Activated T-helper 17 cell treated with anti-CD3 and anti-CD28 coated beads, Interleukin-2, amount 50 U/mL, for 72 hours (primary cell): ENCODE measurements at regions not wholly inside any gene's neighbourhood (a gene's known extent, or its start where the extent isn't known, plus 50 kb on each side); places are given as distances from the start of the nearest gene placed in this dataset.
A peak's percentile ranks its signal among the peaks of the same experiment; 100 is the strongest.
"Not testable (repeated sequence)": the region's sequence is repeated elsewhere in the genome, so short reads cannot be mapped to it uniquely, and the experiment has no call there.

Experiments
- ATAC-seq: fragments of 150-1000 bp; cut with Tn5 transposase; replicated peaks from 2 replicates; pipeline ENCODE4 v1.10.0; 2021; ENCODE audit warnings: mild to moderate bottlenecking, moderate library complexity
- H3K27ac Mint-ChIP-seq: one replicate; pipeline ENCODE4 v1.8.0; 2022; ENCODE audit warnings: mixed read lengths
- H3K27me3 Mint-ChIP-seq: one replicate; pipeline ENCODE4 v1.8.0; 2022; ENCODE audit warnings: mixed read lengths
- H3K36me3 Mint-ChIP-seq: one replicate; pipeline ENCODE4 v1.8.0; 2022; ENCODE audit warnings: low read depth, mild to moderate bottlenecking, mixed read lengths
- H3K4me1 Mint-ChIP-seq: one replicate; pipeline ENCODE4 v1.8.0; 2022; ENCODE audit warnings: mixed read lengths
- H3K4me3 Mint-ChIP-seq: one replicate; pipeline ENCODE4 v1.8.0; 2022; ENCODE audit warnings: mild to moderate bottlenecking, mixed read lengths
- H3K9me3 Mint-ChIP-seq: one replicate; pipeline ENCODE4 v1.8.0; 2022; ENCODE audit warnings: mixed read lengths

- no peak for ATAC-seq
- Mint-ChIP-seq H3K4me1 (peaks cover 5% of the 10 kb centered on the region), H3K27ac (peak overlapping the region; percentile 56), H3K9me3 (peaks cover 3% of the 10 kb centered on the region), H3K36me3 (no peaks in the 10 kb centered on the region), H3K4me3 (no peak overlapping the region), H3K27me3 (peaks cover 8% of the 10 kb centered on the region)
Observed at GRCh38 chr6:169859978-169860703, 108.7 kb downstream of the ERMARD start.

- H3K36me3 Mint-ChIP-seq: no peaks in the 10 kb centered on the region
- H3K27me3 Mint-ChIP-seq: peaks cover 8% of the 10 kb centered on the region
- H3K4me1 Mint-ChIP-seq: peaks cover 5% of the 10 kb centered on the region
- H3K4me3 Mint-ChIP-seq: no peak overlapping the region
- peaks cover 3% of the 10 kb centered on the region for H3K9me3 Mint-ChIP-seq
- ATAC-seq: no peak
- H3K27ac Mint-ChIP-seq: no peak overlapping the region
Observed at GRCh38 chr6:169859401-169859977, 108.1 kb downstream of the ERMARD start.

- no peak overlapping the region for H3K4me3 Mint-ChIP-seq
- H3K36me3 Mint-ChIP-seq: no peaks in the 10 kb centered on the region
- H3K9me3 Mint-ChIP-seq: peaks cover 3% of the 10 kb centered on the region
- H3K4me1 Mint-ChIP-seq: peaks cover 5% of the 10 kb centered on the region
- no peak overlapping the region for H3K27ac Mint-ChIP-seq
- H3K27me3 Mint-ChIP-seq: peaks cover 8% of the 10 kb centered on the region
- no peak for ATAC-seq
Observed at GRCh38 chr6:169858935-169859351, 107.5 kb downstream of the ERMARD start.

GRCh38 chr6:169858293-169858934, 107.0 kb downstream of the ERMARD start:
- H3K9me3 Mint-ChIP-seq: no peaks in the 10 kb centered on the region
- no peak overlapping the region for H3K27ac Mint-ChIP-seq
- no peak overlapping the region for H3K4me3 Mint-ChIP-seq
- peaks cover 3% of the 10 kb centered on the region for H3K27me3 Mint-ChIP-seq
- no peak for ATAC-seq
- peaks cover 5% of the 10 kb centered on the region for H3K4me1 Mint-ChIP-seq
- no peaks in the 10 kb centered on the region for H3K36me3 Mint-ChIP-seq

DNA sequence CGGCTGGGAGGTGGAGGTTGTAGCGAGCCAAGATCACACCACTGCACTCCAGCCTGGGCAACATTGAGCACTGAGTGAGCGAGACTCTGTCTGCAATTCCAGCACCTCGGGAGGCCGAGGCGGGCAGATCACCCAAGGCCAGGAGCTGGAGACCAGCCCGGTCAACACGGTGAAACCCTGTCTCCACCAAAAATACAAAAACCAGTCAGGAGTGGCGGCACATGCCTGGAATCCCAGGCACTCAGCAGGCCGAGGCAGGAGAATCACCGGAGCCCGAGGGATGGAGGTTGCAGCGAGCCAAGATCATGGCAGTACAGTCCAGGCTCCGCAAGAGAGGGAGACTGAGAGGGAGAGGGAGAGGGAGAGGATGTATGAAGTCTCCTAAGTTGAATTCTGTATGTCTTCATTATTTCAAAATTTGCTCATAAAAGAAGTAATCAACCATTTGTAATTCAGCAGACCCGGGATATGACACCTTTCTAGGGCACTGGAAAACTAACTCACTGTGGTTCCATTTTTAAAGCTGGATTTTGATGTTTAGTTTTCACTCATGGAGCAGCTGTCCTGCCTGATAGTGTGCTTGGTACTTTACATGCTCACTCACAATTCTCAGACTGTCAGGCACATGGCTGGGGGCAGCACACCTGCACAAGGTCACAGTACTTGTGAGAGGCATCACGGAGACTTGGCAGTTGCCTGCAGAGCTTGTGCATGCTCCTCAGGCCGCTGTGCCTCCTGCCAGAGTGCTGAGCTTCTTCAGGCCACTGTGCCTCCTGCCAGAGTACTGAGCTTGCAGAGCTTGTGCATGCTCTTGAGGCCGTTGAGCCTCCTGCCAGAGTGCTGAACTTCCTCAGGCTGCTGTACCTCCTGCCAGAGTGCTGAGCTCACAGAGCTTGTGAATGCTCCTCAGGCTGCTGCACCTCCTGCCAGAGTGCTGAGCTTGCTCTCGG, 106.2 kb downstream of the ERMARD start:
- peaks cover 3% of the 10 kb centered on the region for H3K27me3 Mint-ChIP-seq
- no peak for ATAC-seq
- H3K9me3 Mint-ChIP-seq: peaks cover 4% of the 10 kb centered on the region
- no peaks in the 10 kb centered on the region for H3K36me3 Mint-ChIP-seq
- no peak overlapping the region for H3K4me3 Mint-ChIP-seq
- no peak overlapping the region for H3K27ac Mint-ChIP-seq
- H3K4me1 Mint-ChIP-seq: peaks cover 5% of the 10 kb centered on the region

- not testable (repeated sequence) for H3K4me3 Mint-ChIP-seq, H3K27me3 Mint-ChIP-seq, H3K36me3 Mint-ChIP-seq, H3K4me1 Mint-ChIP-seq, ATAC-seq, H3K9me3 Mint-ChIP-seq, H3K27ac Mint-ChIP-seq
Observed at GRCh38 chr6:169856442-169857342, 105.3 kb downstream of the ERMARD start.

GRCh38 chr6:169854813-169855212, 103.4 kb downstream of the ERMARD start:
- Mint-ChIP-seq H3K27me3 (peaks cover 8% of the 10 kb centered on the region), H3K4me3 (no peak overlapping the region), H3K4me1 (no peaks in the 10 kb centered on the region), H3K27ac (no peak overlapping the region), H3K9me3 (peaks cover 4% of the 10 kb centered on the region), H3K36me3 (no peaks in the 10 kb centered on the region)
- ATAC-seq: no peak

GRCh38 chr6:169854083-169854725, 102.8 kb downstream of the ERMARD start:
- H3K27ac Mint-ChIP-seq: no peak overlapping the region
- no peak overlapping the region for H3K4me3 Mint-ChIP-seq

GRCh38 chr6:169853196-169854082, 102.0 kb downstream of the ERMARD start:
- Mint-ChIP-seq H3K36me3 (no peaks in the 10 kb centered on the region), H3K4me1 (no peaks in the 10 kb centered on the region), H3K4me3 (no peak overlapping the region), H3K27me3 (peaks cover 8% of the 10 kb centered on the region), H3K9me3 (peaks cover 4% of the 10 kb centered on the region), H3K27ac (no peak overlapping the region)
- ATAC-seq: no peak

More at GRCh38 chr6:169854083-169854725, 102.8 kb downstream of the ERMARD start:
- Mint-ChIP-seq H3K36me3 (no peaks in the 10 kb centered on the region), H3K27me3 (peaks cover 8% of the 10 kb centered on the region), H3K9me3 (peaks cover 4% of the 10 kb centered on the region), H3K4me1 (no peaks in the 10 kb centered on the region)
- ATAC-seq: no peak

GRCh38 chr6:169852504-169853195, 101.2 kb downstream of the ERMARD start:
- no peaks in the 10 kb centered on the region for H3K4me1 Mint-ChIP-seq
- H3K4me3 Mint-ChIP-seq: no peak overlapping the region
- H3K27me3 Mint-ChIP-seq: peaks cover 11% of the 10 kb centered on the region
- no peak overlapping the region for H3K27ac Mint-ChIP-seq
- no peaks in the 10 kb centered on the region for H3K36me3 Mint-ChIP-seq
- peaks cover 4% of the 10 kb centered on the region for H3K9me3 Mint-ChIP-seq
- no peak for ATAC-seq

DNA sequence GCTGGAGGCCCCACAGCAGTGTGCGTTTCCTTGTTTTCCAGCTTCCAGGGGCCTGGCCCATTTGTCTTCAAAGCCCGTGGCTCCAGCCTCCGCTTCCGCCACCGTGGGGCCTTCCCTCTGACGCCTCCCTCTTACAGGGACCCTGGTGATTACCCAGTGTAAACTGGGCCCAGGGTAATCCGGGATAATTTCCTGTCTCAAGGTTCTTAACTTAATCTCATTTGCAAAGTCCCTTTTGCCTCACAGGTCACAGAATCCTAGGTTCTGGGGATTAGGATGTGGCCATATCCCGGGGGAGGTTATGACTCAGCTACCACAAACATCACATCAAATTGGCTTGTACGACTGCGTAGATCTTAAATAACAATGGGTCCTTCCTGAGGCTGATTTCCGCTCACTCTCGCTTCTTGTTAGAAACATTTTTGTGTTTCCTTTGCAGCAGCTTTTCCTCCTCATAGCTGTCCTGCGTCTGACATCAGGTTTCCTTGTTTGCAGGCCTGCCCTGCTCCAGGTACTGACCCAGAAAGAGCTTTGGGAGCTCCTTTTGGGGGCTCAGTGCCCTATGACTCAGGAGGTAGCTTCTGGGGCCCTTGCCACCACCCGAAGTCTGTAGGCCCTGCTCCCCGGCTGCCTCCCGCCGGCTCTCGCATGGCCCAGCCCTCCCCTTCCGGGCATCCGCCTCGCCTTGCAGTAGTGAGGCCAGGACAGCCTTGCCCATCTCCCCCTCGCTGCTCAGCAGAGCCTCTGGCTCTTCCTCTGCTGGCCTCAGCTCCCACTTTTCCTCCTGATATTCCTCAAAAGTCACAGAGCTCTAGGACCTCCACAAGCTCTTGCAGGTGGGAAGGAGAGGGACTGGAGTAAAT, 100.5 kb downstream of the ERMARD start:
- Mint-ChIP-seq H3K9me3 (peaks cover 4% of the 10 kb centered on the region), H3K27ac (no peak overlapping the region), H3K27me3 (peaks cover 15% of the 10 kb centered on the region), H3K4me3 (no peak overlapping the region), H3K4me1 (no peaks in the 10 kb centered on the region), H3K36me3 (no peaks in the 10 kb centered on the region)
- no peak for ATAC-seq
